CD8-positive, alpha-beta memory T cell (primary cell): ENCODE measurements at regions not wholly inside any gene's neighbourhood (a gene's known extent, or its start where the extent isn't known, plus 50 kb on each side); places are given as distances from the start of the nearest gene placed in this dataset.
"Not testable (repeated sequence)": the region's sequence is repeated elsewhere in the genome, so short reads cannot be mapped to it uniquely, and the experiment has no call there.

Source experiments
- CTCF ChIA-PET: fragments of 350-600 bp; sonication (Branson Sonifier 250); formaldehyde crosslinking; loops from one replicate; lab custom pipeline; 2021; ENCODE audit warnings: antibody characterized with exemption; lab: Charles Lee
- POLR2A ChIA-PET: fragments of 350-600 bp; sonication (Branson Sonifier 250); formaldehyde crosslinking; loops from one replicate; lab custom pipeline; 2021; ENCODE audit warnings: antibody characterized with exemption; lab: Charles Lee
- DNase-seq, 5 donors: peaks; one replicate each; pipeline versions ENCODE4 v3.0.0 to v3.0.0-alpha.2; 2020 to 2022; ENCODE audit warnings: mixed read lengths in 1 of 5
- H3K27ac ChIP-seq: one replicate; pipeline ENCODE4 v1.7.0; 2013; ENCODE audit warnings: low read depth, mild to moderate bottlenecking, low read length, moderate library complexity
- H3K27me3 ChIP-seq: 2 replicates; pipeline ENCODE4 v1.7.0; 2013; ENCODE audit warnings: low read length, mild to moderate bottlenecking; ENCODE audit not compliant: insufficient read depth, poor library complexity, severe bottlenecking
- H3K36me3 ChIP-seq: 2 replicates; pipeline ENCODE4 v1.7.0; 2013; ENCODE audit warnings: mild to moderate bottlenecking, low read length, moderate library complexity; ENCODE audit not compliant: insufficient read depth
- H3K4me1 ChIP-seq: 2 replicates; pipeline ENCODE4 v1.7.0; 2013; ENCODE audit warnings: mild to moderate bottlenecking, low read length, moderate library complexity; ENCODE audit not compliant: insufficient read depth
- H3K4me3 ChIP-seq: 2 replicates; pipeline ENCODE4 v1.7.0; 2013; ENCODE audit warnings: mild to moderate bottlenecking, low read length
- H3K9me3 ChIP-seq: 2 replicates; pipeline ENCODE4 v1.7.0; 2013; ENCODE audit warnings: mild to moderate bottlenecking, low read length
- H3K27ac Mint-ChIP-seq, 8 donors: one replicate each; pipeline ENCODE4 v1.8.0; 2020 to 2021; ENCODE audit warnings: mixed read lengths in 8 of 8, mild to moderate bottlenecking in 6 of 8, inconsistent platforms in 3 of 8, moderate library complexity in 3 of 8
- H3K27me3 Mint-ChIP-seq, 2 donors: one replicate each; pipeline ENCODE4 v1.8.0; 2020 to 2021; ENCODE audit warnings: mixed read lengths in 2 of 2, mild to moderate bottlenecking in 1 of 2, moderate library complexity in 1 of 2
- H3K36me3 Mint-ChIP-seq, 3 donors: one replicate each; pipeline ENCODE4 v1.8.0; 2020 to 2021; ENCODE audit warnings: mixed read lengths in 3 of 3, inconsistent platforms in 1 of 3, mild to moderate bottlenecking in 1 of 3
- H3K4me1 Mint-ChIP-seq, 3 donors: one replicate each; pipeline ENCODE4 v1.8.0; 2020 to 2021; ENCODE audit warnings: mixed read lengths in 3 of 3, inconsistent platforms in 1 of 3, mild to moderate bottlenecking in 1 of 3
- H3K4me3 Mint-ChIP-seq, 7 donors: one replicate each; pipeline ENCODE4 v1.8.0; 2020 to 2021; ENCODE audit warnings: mixed read lengths in 7 of 7, mild to moderate bottlenecking in 6 of 7, moderate library complexity in 4 of 7, inconsistent platforms in 2 of 7
- H3K9me3 Mint-ChIP-seq, 5 donors: one replicate each; pipeline ENCODE4 v1.8.0; 2020 to 2022; ENCODE audit warnings: mixed read lengths in 5 of 5, mild to moderate bottlenecking in 3 of 5, moderate library complexity in 2 of 5, inconsistent platforms in 1 of 5

DNA sequence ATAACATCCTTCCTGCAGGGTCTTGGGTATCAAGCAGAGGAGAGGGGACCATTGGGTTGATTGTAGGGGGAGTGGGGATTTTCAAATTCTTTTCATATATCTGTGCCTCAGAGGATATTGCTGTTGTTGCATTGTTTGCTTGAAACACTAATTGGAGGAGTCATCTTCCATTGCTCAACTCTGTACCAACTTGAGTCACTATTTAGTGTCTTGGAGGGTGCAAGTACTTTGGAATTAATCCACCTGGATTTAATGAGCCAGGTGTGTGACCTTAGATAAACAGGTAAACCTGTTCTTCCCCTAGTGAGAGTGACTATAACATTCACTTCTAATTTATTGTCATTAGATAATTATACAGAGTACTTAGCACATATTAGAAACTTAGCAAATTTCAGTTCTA lies 151.3 kb upstream of the CNTNAP4 start:
- H3K27me3 Mint-ChIP-seq: peaks cover 0 to 2% of the 10 kb centered on the region in 2 donors
- Histone ChIP-seq H3K27ac (no peak overlapping the region), H3K9me3 (no peaks in the 10 kb centered on the region), H3K4me3 (no peak overlapping the region), H3K4me1 (no peaks in the 10 kb centered on the region), H3K27me3 (no peaks in the 10 kb centered on the region), H3K36me3 (no peaks in the 10 kb centered on the region)
- CTCF ChIA-PET: no interaction called here
- H3K9me3 Mint-ChIP-seq: peaks cover 4 to 19% (median 10%) of the 10 kb centered on the region in 5 donors
- peak overlapping the region in 1 of 8 donors; percentile 44 for H3K27ac Mint-ChIP-seq
- H3K4me3 Mint-ChIP-seq: no peak overlapping the region
- no peaks in the 10 kb centered on the region for H3K36me3 Mint-ChIP-seq
- no peaks in the 10 kb centered on the region for H3K4me1 Mint-ChIP-seq
- POLR2A ChIA-PET: no interaction called here
- DNase-seq: no peak

DNA sequence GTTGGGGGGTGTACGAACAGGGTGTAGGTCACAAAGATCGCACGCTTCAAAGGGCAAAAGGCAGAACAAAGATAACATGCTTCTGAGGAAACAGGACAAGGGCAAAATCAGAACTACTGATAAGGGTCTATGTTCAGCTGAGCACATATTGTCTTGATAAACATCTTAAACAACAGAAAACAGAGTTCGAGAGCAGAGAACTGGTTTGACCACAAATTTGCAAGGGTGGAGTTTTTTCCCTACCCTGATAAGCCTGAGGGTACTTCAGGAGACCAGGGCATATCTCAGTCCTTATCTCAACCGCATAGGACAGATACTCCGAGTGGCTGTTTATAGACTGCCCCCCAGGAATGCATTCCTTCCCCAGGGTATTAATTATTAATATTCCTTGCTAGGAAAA lies 139.1 kb upstream of the CNTNAP4 start:
- DNase-seq, POLR2A ChIA-PET, H3K27me3 ChIP-seq, H3K27ac Mint-ChIP-seq, H3K36me3 Mint-ChIP-seq, CTCF ChIA-PET, H3K27ac ChIP-seq, H3K4me3 Mint-ChIP-seq, H3K4me3 ChIP-seq, H3K27me3 Mint-ChIP-seq, H3K4me1 ChIP-seq, H3K9me3 ChIP-seq, H3K36me3 ChIP-seq, H3K4me1 Mint-ChIP-seq: not testable (repeated sequence)
- peaks cover 1 to 14% (median 8%) of the 10 kb centered on the region in 5 donors for H3K9me3 Mint-ChIP-seq

DNA sequence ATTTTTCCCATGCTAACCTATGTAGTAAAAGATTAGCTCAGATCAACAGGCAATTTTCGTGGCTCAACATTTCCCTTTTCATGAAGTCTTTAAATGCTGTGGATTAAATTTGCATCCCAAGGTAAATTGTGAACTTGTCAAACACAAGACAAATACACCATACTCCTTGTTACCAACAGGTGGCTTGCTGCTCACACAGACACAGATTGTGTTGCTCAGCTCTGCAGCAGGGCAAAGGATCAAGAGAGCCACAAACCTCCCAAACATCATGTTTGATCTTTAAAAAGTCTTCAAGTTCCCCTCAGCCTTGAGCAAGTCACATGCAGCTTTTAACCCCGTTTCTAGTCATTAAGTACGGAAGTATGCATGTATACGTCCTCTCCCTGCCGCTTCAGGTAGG lies 119.6 kb upstream of the CNTNAP4 start:
- ChIA-PET CTCF (no interaction called here), POLR2A (no interaction called here)
- Mint-ChIP-seq H3K4me3 (no peak overlapping the region), H3K9me3 (peaks cover 2 to 19% (median 6%) of the 10 kb centered on the region in 5 donors), H3K4me1 (no peaks in the 10 kb centered on the region), H3K27ac (no peak overlapping the region), H3K36me3 (no peaks in the 10 kb centered on the region), H3K27me3 (peaks cover 0 to 1% of the 10 kb centered on the region in 2 donors)
- no peaks in the 10 kb centered on the region for H3K9me3 ChIP-seq
- H3K4me1 ChIP-seq: no peaks in the 10 kb centered on the region
- no peak overlapping the region for H3K27ac ChIP-seq
- no peaks in the 10 kb centered on the region for H3K36me3 ChIP-seq
- DNase-seq: no peak
- no peaks in the 10 kb centered on the region for H3K27me3 ChIP-seq
- H3K4me3 ChIP-seq: no peak overlapping the region

DNA sequence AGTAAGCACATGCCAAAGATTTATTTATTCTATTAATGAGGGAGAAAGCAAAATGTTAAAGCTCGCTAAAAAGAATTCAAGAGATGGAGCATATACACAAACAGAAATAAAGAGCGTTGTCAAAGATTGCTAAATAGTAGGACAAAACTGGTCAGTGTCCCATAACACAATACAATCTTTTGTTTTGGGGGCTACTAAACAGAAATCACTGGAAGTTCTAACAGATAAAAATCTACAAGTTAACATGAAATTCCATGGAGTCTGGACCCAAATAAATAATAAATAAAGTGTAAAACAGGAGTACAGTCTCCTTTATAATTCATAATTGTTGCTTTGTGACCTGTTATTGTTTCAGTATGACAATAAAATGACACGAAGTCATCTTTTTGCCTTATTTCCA lies 115.2 kb upstream of the CNTNAP4 start:
- Histone ChIP-seq H3K4me1 (no peaks in the 10 kb centered on the region), H3K4me3 (no peak overlapping the region), H3K27ac (no peak overlapping the region), H3K36me3 (no peaks in the 10 kb centered on the region), H3K9me3 (no peaks in the 10 kb centered on the region), H3K27me3 (no peaks in the 10 kb centered on the region)
- Mint-ChIP-seq H3K27ac (no peak overlapping the region), H3K27me3 (peaks cover 0 to 3% of the 10 kb centered on the region in 2 donors), H3K4me3 (no peak overlapping the region), H3K36me3 (no peaks in the 10 kb centered on the region), H3K9me3 (peaks cover 2 to 36% (median 2%) of the 10 kb centered on the region in 5 donors), H3K4me1 (no peaks in the 10 kb centered on the region)
- DNase-seq: no peak
- ChIA-PET CTCF (no interaction called here), POLR2A (no interaction called here)

DNA sequence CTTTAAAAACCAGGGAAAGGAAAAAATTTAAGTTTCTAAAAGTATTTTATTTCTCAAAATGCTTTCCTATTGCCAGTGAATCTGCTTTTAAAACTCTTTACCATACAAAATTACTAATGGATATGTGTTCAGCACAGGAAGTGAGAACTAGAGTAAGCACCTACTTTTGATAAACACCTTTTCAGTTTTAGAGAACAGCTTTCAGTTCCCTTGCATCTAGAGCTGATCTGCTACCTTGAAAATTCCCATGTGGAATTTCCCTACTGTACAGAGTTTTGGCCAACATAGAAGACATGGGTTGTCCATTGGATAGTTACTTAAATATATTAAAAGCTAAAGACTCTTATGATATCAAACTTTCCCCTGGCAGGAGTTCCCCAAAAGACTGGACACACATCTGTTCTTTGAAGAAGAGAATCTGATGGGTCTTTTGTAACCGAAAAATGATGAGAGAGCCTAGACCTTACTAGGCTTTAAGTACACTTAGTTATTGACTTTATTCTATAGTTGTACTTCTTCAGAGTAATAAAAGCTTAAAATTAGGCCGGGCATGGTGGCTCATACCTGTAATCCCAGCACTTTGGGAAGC lies 112.1 kb upstream of the CNTNAP4 start:
- Mint-ChIP-seq H3K27me3 (peaks cover 0 to 3% of the 10 kb centered on the region in 2 donors), H3K9me3 (peaks cover 2 to 23% (median 2%) of the 10 kb centered on the region in 5 donors), H3K4me3 (no peak overlapping the region), H3K36me3 (no peaks in the 10 kb centered on the region), H3K27ac (no peak overlapping the region), H3K4me1 (no peaks in the 10 kb centered on the region)
- Histone ChIP-seq H3K27me3 (no peaks in the 10 kb centered on the region), H3K36me3 (no peaks in the 10 kb centered on the region), H3K4me3 (no peak overlapping the region), H3K4me1 (no peaks in the 10 kb centered on the region), H3K27ac (no peak overlapping the region), H3K9me3 (no peaks in the 10 kb centered on the region)
- POLR2A ChIA-PET: no interaction called here
- CTCF ChIA-PET: no interaction called here
- DNase-seq: no peak

DNA sequence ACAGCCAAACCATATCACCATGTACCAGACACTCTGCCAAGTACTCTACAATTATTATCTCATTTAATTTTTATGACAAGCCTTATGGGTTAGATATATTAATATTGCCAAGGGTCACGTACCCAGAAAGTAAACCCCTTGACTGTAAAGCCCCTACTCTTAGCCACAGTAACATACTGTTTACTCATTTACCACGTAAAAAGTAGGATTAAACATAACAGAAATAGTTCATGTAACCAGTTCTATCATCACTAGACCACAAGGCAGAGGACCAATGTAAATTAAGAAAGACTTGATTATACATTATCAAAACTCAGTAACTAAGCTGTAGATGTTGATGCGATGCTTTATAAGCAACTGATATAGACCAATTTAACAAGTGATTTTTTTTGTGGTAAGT lies 101.5 kb upstream of the CNTNAP4 start:
- Histone ChIP-seq H3K4me1 (no peaks in the 10 kb centered on the region), H3K4me3 (no peak overlapping the region), H3K27me3 (no peaks in the 10 kb centered on the region), H3K27ac (no peak overlapping the region), H3K36me3 (no peaks in the 10 kb centered on the region), H3K9me3 (no peaks in the 10 kb centered on the region)
- Mint-ChIP-seq H3K9me3 (peaks cover 5 to 31% (median 11%) of the 10 kb centered on the region in 5 donors), H3K27me3 (no peaks in the 10 kb centered on the region), H3K27ac (no peak overlapping the region), H3K36me3 (no peaks in the 10 kb centered on the region), H3K4me3 (no peak overlapping the region), H3K4me1 (no peaks in the 10 kb centered on the region)
- CTCF ChIA-PET: no interaction called here
- DNase-seq: no peak
- POLR2A ChIA-PET: no interaction called here

DNA sequence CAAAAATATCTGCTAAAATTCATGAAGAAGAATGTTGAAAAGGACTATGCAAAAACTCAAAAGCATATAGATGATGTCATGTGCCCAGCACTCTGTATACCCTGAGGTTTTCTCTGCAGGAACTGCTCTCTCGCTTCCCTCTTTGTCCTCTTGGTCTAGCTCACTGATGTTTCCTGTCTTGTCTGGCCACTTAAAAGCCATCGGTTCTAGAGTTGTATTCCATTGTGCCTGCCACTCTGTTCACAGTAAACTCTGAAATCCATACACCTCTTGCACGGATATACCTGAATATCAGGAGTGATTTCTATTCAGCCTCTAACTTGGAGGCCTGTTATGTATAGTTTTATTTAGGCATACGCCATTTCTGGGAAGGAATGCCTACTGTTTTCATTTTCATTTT lies 101.0 kb upstream of the CNTNAP4 start:
- Histone ChIP-seq H3K4me1 (no peaks in the 10 kb centered on the region), H3K4me3 (no peak overlapping the region), H3K9me3 (no peaks in the 10 kb centered on the region), H3K27ac (no peak overlapping the region), H3K36me3 (no peaks in the 10 kb centered on the region), H3K27me3 (no peaks in the 10 kb centered on the region)
- H3K27ac Mint-ChIP-seq: no peak overlapping the region
- H3K4me1 Mint-ChIP-seq: no peaks in the 10 kb centered on the region
- no peaks in the 10 kb centered on the region for H3K27me3 Mint-ChIP-seq
- peak overlapping the region in 1 of 7 donors; percentile 56 for H3K4me3 Mint-ChIP-seq
- H3K36me3 Mint-ChIP-seq: no peaks in the 10 kb centered on the region
- ChIA-PET CTCF (no interaction called here), POLR2A (no interaction called here)
- DNase-seq: no peak
- H3K9me3 Mint-ChIP-seq: peaks cover 5 to 30% (median 11%) of the 10 kb centered on the region in 5 donors

DNA sequence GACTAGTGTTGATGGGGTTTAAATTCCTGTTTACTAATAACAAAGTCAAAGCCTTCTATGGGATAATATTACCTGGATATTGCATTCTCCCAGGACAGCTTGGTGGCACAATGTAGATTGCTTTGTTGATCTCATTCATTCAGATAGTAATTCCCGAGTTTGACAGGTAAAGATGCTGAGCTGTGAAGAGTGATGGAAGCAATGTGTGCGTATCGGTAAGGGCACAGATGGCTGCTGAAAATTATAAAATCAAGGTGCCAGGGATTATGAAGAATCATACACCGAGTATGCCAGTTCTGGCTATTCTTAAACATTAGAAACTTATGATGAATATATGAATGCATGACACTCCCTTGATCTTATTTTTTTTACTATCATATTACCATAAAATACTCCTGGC lies 100.6 kb upstream of the CNTNAP4 start:
- no peaks in the 10 kb centered on the region for H3K4me1 Mint-ChIP-seq
- no peaks in the 10 kb centered on the region for H3K27me3 Mint-ChIP-seq
- ChIA-PET POLR2A (no interaction called here), CTCF (no interaction called here)
- H3K9me3 Mint-ChIP-seq: peaks cover 5 to 28% (median 11%) of the 10 kb centered on the region in 5 donors
- H3K9me3 ChIP-seq: no peaks in the 10 kb centered on the region
- H3K4me3 ChIP-seq: no peak overlapping the region
- no peaks in the 10 kb centered on the region for H3K36me3 ChIP-seq
- H3K4me1 ChIP-seq: no peaks in the 10 kb centered on the region
- H3K4me3 Mint-ChIP-seq: no peak overlapping the region
- no peak overlapping the region for H3K27ac ChIP-seq
- H3K27ac Mint-ChIP-seq: no peak overlapping the region
- no peaks in the 10 kb centered on the region for H3K36me3 Mint-ChIP-seq
- DNase-seq: no peak
- no peaks in the 10 kb centered on the region for H3K27me3 ChIP-seq
